GM19043 (cell line): ENCODE measurements at regions not wholly inside any gene's neighbourhood (a gene's known extent, or its start where the extent isn't known, plus 50 kb on each side); places are given as distances from the start of the nearest gene placed in this dataset.
"Not testable (repeated sequence)": the region's sequence is repeated elsewhere in the genome, so short reads cannot be mapped to it uniquely, and the experiment has no call there.

Source experiments
- ATAC-seq: cut with Tn5 transposase; IDR thresholded peaks from one replicate; pipeline ENCODE4 v1.9.1; 2021; ENCODE audit warnings: low read depth; ENCODE audit not compliant: unreplicated experiment

DNA sequence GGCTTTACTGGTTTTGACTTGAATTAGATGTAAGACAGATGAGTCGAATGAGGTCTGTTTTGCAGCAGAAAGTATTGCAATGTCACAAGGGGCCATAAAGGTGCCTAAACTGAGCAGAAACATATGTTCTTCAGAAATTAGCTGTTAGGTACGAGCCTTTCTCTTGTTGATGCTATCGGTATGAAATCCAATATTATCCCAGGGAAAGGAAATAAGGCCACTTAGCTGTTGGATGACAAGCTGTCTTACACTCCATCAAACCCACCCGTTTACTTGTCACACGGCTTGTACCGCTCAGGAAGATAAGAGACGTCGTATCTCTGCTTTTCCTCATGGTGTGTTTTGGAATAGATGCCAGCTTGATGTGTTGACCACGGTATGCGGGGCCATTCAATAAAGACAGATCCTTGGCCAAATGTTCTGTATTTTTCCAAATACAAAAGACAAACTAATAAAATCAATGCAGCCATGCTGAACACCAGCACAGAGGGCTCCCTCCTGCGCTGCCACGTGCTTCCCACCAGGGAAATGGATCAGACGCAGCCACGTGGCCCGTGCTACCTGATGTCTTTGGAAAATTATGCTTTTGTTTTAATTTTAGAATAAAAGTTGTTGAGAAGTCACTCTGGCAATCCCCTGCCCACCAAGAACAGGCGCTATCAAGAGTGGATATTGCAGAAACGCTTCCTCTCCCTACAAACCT lies 255.9 kb upstream of the SULF2 start:
- ATAC-seq, result no peak

DNA sequence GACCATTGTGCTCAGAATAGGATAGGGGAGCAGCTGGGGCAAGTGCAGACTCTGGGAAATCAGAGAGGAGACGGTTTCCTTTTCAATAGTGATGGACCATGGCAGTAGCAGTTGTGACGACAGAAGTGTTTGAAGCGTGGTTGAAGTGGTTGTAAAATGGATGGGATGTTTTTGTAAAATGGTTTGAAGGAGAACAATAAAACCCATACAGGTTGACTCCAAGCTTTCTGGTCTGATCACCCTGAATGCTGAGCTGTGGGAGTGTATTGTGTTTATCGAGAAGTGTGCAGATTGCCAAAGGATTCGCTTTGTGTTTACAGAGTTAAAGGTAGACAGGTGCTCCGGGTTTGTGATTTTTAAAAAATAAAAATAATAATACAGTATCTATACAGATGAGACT lies 255.2 kb upstream of the SULF2 start:
- no peak for ATAC-seq

DNA sequence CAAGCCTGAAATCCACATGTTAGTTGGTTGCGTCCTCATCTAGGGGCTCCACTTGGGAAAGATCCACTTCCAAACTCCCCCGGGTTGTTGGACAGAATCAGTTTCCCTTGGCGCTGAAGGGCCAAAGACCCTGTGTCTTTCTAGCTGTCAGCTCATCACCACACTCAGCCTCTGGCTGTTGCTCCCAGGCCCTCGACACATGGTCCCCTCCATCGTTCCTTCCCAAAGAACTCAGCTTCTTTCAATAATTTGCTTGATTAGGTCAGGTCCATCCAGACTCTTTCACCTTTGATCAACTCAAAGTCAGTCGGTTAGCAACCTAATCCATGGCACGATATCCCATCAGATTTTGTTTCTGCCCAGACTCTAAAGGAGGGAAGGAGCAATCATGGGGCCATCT lies 254.8 kb upstream of the SULF2 start:
- ATAC-seq, result no peak

DNA sequence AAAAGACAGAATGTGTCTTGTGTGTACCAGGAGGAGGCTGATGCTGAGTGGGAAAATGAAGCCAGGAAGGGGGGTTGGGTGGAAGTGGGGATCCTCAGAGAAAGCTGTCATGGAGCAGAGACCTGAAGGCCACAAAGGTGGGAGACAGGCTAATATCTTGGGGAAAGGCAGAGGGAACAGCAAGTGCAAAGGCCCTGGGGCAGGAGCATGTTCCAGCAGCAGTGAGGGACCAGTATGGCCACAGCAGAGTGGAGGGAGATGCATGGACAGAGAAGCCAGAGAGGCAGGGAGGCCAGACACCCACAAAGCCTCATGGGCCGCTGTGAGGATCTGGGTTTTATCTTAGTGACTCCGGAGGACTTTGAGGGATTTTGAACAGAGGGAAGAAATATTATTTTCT lies 254.2 kb upstream of the SULF2 start:
- no peak for ATAC-seq

DNA sequence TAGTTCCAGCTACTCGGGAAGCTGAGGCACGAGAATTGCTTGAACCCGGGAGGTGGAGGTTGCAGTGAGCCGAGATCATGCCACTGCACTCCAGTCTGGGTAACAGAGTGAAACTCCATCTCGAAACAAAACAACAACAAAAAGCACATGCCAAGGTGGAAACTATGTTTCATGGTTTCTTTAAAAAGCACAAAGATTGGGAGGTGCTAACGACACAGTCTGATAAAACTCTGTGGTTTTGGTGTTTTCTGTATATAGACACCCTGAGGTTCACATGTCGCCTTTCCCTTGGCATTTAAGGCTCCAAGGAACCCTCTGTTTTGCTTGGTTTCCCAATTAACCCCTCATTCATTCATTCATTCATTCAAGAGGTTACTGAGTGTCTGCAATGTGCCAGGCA lies 253.4 kb upstream of the SULF2 start:
- no peak for ATAC-seq

DNA sequence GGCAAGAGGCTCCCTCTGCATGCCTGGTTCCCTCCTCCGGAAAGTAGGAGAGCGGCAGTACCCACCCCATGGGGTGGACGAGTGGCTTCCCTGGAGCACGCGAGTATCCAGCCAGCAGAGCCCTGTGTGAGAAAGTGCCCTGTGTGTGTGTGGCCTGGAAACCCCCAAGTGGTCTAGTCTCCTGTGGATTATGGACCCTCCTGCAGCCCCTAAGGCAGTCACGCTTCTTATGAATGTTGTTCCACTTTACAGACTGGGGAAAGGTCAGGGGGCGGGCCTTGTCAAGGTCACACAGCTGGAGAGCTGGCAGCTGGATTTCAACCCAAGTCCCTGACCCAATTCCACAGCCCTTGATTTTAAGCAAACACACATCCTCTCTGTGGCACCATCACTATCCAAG lies 252.5 kb upstream of the SULF2 start:
- not testable (repeated sequence) for ATAC-seq

DNA sequence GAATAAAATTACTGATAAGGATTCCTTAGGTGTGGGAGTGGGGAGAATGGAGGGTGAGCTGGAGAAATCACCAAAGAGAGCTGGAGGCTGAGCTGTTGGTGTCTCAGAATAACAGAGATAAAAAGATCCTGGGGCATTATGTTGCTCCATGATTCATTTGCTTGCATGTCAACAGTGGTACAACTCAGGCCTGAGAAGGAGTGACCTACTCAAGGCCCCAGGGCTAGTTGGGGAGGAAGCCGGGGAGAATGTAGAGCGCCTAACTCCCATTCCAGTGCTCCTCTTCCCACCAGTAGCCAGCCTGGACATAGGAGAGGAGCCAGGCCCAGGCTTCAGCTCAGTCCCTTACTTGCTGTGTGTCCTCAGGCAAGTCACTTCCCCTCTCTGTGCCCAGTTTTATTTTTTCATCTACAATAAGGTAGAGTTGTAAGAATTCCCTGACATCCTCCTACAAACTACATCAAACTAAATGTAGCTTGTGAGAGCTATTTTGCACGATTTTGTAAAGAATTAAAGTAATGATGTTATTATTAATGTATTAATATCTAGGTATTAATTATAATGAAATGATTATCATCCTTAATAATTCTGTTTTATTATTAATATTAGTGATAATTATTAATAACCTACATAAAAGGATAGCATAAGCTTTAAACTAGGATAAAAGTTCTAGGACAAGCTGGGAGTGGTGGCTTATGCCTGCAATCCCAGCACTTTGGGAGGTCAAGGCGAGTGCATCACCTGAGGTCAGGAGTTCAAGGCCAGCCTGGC lies 250.9 kb upstream of the SULF2 start:
- ATAC-seq, result no peak

DNA sequence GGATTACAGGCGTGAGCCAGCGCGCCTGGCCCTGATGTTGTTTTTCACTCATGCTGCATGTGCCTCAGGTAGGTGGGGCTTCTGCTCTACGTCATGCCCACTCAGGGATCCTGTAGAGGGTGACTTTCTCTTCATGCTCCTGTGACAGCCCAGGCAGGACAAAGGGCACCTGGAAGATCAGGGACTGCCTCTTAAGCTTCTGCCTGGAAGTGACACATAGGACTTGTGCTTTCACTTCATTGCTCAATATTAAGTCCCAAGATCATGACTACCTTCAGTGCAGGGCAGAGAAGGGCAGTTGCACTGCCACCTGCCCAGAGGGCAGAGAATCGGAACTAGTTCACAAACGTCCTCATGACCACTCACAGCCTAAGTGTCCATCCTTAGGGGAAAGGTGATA lies 249.5 kb upstream of the SULF2 start:
- no peak for ATAC-seq

DNA sequence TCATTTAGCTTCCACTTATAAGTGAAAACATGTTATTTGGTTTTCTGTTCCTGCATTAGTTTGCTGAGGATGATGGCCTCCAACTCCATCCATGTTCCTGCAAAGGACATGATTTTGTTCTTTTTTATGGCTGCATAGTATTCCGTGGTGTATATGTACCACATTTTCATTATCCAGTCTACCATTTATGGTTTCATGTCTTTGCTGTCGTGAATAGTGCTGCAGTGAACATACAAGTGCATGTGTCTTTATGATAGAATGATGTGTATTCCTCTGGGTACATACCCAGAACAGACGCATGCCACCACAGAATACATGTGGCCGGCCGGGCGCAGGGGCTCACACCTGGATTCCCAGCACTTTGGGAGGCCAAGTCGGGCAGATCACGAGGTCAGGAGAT lies 247.7 kb upstream of the SULF2 start:
- ATAC-seq, result not testable (repeated sequence)

DNA sequence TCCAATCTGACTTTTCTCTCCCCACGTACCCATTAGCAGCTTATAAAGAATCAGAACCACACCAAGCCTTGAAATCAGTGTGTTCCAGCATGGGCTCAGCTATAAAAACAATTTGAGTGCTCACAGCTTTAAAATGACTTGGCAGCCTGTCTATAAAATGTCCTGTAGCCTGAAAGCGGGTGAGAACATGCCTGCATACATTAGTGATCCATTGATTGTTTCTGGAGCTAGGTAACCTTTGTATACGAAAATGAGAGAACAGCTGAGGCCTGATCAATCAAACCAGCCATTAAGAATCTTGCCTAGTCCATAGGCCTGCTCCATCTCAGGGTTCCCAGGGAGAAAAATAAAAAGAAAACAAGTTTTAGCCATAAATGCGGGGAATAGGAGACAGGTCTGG lies 245.8 kb upstream of the SULF2 start:
- ATAC-seq, result no peak

DNA sequence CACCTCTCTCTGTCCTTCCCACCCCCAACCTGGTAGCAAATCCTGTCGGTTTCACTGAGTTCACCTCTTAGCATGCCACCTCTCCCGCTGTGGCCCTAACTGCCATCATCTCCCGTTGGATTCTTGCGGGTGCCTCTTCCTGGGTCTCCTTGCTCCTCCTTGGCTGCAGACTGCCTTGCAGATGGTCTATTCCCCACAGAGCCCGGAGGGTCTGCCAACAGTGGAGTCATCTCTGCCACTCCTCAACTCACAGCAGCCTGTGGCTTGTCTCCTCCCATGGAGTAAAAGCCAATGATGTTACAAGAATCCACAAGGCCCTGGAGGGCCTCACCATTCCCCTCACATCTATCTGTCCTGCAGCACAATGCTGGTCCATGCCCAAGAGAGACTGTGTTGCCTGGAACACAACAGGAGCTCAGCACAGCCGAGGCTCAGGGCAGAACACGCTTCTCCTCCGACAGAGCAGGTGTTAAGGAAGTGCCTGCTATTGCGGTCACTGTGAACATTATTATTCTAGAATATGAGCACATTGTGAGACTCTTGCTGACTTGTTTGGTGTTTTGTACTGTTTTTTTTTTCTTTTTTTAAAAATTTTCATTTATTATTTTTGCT lies 241.8 kb upstream of the SULF2 start:
- no peak for ATAC-seq

DNA sequence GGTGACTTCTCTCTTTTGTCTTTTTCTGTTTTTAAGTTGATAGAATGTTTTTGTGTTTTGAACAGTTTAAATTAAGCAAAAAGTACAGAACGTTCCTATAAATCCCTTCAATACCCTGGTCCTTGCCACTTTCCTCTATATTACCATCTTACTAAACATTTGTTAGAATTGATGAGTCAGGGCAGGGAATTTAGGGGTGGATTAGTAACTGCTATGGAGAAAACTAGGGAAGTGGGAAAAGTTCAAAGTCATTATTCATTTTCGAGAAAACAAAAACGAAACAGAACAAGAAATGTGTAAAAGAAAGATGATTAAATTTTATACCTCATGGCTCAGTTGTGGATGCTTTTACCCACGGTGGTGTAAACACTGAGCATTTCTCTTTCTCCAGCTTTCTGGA lies 240.4 kb upstream of the SULF2 start:
- ATAC-seq, result no peak

DNA sequence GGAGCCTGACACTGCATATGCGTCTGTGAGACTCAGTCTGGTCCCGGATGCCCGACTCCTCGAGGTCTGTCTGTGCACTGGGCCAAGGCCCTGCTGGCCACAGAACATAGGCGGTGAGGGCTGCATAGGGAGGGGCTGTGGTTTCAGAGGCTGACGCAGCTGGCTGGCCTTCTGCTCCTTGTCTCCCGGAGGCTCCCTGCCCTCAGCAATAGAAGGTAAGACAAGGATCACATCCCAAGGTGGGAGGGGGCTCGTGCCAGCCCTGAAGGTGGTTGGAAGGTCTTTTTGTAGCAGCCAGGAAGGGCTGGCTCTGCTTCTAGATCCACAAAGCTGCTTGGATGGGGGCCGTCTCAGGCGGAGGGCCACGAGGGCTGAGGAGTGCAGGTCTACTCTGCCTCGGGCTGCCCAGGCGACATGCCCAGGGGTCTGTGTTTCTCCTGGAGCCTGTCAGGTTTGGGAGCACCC lies 239.8 kb upstream of the SULF2 start:
- ATAC-seq, result no peak

DNA sequence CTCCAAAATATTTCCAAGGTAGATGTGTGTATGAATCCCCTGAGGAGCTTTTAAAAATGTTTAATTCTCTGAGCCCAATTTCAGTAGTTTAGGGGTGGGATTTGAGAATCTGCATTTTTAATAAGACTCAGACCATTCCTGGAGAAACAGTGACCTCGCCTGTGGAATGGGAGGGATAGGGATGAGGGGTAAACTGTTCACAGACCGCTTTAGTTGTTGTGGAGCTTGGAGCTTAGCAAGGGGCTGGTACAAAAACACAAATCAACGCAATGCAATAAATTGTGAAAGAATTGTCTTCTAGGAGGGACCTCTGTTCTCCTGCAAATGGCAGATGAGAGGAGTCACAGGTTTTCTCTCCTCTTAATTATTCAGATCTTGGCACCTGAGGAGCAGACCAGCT lies 239.3 kb upstream of the SULF2 start:
- ATAC-seq, result no peak

DNA sequence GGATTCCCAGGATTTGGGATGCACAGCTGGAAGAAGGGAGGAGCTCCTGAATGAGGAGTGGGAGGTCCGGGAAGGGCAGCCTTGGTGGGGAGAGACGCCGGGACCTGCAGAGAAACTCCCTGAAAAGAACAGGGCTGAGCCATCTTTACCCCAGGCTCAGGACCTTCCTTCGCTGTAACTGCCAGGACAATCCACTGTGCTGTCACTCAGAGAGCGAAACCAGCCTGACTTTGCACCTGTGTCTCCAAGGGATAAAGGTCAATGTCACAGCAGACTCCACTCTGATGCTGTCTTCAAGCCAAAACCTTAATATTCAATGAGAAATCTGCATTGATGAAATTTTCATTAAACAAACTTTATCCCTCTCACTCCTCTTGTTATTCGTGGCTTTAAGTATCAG lies 235.4 kb upstream of the SULF2 start:
- ATAC-seq, result not testable (repeated sequence)

DNA sequence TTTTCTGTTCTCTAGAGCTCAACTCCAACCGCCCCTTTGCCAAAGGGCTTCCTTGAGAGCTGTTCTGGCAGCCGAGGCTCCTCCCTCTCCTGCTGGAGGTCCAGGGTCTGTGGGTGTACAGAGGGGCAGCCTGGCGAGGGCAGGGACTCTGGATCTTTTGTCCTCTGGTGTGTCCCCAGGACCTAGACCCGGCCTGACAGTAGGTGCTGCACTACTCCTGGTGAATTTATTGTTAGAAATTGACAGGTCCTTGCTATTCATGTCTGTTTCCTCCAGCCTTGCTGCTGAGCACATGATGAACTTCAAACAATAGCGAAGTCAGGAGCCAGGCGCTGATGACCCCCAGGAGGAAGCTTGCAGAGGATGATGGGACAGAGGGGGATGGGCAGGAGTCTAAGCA lies 234.7 kb upstream of the SULF2 start:
- ATAC-seq, result no peak

DNA sequence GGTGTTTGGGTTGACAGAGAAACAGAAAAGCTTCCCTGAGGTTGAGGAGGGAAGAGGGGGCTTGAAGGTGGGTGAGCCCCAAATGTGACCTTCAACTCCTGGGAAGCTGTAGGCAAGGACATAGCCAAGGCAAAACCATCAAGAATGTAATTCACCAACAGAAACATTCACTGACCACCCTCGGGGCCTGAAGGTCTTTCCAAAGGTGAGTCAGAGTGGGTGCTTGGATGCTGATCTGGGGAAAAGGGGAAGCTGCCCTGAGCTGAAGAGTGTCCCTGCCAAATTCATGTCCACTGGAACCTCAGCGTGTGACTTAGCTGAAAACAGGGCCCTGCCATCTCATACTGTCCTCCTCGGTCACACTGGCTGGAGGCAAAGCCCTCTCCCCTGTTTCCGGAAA lies 234.2 kb upstream of the SULF2 start:
- no peak for ATAC-seq

DNA sequence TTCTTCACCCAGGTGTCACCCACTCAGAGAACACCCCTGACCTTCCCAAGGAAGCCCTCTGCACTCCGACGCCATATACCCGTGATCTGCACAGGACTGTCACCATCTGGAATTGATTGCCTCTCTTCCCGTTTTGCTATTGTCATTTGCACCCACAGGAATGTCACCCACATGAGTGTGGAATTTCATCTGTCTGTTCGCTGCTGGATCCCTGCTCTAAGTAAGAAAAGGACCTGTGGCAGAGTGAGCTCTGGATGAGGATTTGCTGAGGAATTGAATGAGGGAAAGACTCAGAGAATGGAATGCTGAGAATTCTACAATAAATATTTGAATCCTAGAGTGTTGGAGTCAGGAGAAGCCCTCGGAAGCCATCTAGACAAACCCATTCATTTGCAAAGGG lies 233.6 kb upstream of the SULF2 start:
- not testable (repeated sequence) for ATAC-seq

DNA sequence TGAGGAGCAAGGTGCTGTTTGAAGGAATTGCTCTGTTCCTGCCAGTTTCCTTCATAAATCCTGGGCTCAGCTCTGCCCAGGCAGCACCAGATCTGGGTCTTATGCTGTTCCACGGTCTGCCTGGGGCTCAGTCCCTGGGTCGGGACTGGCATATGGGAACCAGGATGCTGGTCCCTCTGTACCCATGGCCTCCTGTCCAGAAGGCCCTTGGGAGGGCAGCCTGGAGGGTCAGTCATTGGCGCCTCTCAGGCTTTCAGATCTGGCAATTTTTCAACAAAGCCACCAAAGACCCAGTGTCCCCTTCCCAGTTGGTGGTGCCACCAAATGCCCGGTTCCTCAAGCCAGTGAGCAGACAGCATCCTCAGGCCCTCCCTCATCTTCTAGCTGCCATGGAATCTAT lies 232.7 kb upstream of the SULF2 start:
- ATAC-seq, result no peak

DNA sequence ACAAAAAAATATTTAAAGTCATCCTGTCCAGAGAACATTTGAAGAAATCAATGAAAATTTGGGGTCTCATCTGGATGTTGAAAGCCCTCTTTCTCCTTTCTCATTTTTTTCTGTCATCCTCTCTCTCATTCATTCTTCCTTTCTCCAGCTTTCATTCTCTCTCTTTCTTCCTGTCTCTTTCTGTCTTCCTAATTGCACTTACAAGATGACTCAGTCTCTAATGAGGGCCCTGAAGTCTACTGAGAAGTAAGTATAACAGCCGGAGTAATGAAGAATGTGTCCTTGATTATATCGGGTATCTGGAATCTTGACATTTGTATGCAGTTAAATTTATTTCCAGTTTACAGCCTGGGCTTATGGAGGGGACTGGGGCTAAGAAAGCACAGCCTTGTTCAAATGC lies 232.2 kb upstream of the SULF2 start:
- no peak for ATAC-seq

DNA sequence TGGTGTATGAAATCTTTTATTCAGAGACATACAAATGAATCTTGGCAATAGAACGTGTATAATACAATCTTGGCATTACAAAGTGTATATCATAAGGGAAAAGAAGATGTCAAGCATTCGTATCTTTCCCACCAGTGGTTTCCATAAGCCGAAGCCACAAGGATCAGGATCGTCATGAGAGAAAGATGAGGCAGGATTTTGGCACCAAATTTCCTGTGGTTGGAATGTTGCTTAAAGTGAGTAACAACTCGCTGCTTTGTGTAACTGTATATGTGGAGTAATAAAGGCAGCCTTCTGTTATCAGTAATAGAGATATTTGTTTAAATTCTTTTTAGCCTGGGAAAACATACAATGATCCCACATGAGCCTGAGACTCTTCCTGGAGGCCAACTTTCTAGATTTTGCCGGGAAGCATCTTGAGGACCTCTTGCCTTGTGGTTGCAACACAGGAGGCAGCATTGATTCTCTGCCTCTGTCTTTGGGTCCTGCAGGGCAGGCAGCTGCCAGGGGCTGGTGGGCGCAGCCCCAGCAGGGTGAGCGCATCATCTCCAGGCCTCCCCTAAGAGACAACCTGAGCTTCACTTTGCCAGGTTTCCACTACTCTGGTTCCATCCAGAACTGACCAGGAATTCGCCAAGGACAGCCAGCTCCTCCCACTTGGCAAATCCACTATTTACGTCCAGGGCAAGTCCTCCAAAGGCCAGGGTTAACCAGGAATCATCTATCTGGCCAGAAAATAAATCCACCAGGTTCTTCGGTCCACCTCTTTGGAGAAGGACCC lies 230.9 kb upstream of the SULF2 start:
- no peak for ATAC-seq
